Renal pelvis (tissue), 1 donor: ENCODE measurements at regions not wholly inside any gene's neighbourhood (a gene's known extent, or its start where the extent isn't known, plus 50 kb on each side); places are given as distances from the start of the nearest gene placed in this dataset.
A peak's percentile ranks its signal among the peaks of the same experiment; 100 is the strongest.
"Not testable (repeated sequence)": the region's sequence is repeated elsewhere in the genome, so short reads cannot be mapped to it uniquely, and the experiment has no call there.

Experiments used
- DNase-seq: peaks from one replicate; pipeline ENCODE4 v3.0.0-alpha.2; 2013

DNA sequence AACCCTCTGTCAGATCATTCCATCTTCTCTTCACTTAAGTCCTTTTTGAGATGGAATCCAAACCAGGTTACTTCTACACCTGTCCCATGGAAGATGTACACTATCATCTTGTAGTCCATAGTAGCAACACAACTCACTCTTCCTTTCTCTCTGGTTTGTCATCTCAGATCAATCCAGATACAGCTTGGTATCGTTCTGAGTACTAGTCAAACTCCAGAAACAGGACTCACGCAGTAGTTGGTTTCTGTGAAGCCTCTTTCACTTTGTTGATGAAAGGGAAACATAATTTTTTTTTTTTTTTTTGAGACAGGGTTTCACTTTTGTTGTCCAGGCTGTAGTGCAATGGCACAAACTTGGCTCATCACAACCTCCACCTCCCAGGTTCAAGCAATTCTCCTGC, 484.0 kb downstream of the PRDM9 start:
- DNase-seq: no peak

GRCh38 chr5:23994581-23995370, 487.4 kb downstream of the PRDM9 start:
- peak; percentile 8 for DNase-seq

DNA sequence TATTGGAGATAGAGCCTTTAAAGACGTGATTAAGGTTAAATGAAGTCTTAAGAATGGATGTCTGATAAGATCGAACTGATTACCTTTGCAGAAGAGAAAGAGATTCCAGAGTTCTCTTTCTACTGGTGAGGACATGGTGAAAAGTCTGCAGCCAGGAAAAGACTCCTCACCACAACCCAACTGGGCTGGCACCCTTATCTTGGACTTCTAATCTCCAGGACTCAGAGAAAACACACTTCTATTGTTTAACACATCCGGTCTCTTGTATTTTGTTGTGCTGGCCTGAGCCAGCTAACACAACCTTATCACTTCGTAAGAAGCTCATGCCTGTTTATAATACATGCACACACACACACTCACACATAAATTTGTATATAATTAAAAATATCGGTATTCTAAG, 489.1 kb downstream of the PRDM9 start:
- no peak for DNase-seq

DNA sequence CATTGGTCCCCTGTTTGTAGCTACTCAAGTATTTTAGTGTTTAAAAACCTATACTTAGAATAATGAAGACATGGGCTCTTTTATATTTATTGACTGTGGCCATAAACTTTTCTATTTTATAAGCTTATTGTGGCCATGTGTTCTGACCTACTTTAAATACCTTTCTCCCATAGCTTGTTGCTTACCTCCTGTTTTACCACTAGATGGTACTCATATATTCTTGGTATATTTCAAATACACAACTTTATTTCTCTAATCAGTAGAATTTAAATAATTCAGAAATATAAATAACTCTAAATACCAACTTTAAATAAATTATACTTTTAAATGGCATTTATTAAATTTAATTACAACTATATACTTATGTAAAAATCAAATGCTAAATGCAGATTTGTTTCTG, 498.0 kb downstream of the PRDM9 start:
- DNase-seq: no peak

GRCh38 chr5:24017710-24018109, 510.3 kb downstream of the PRDM9 start:
- DNase-seq: not testable (repeated sequence)

GRCh38 chr5:24026288-24026687, 518.9 kb downstream of the PRDM9 start:
- DNase-seq: no peak

DNA sequence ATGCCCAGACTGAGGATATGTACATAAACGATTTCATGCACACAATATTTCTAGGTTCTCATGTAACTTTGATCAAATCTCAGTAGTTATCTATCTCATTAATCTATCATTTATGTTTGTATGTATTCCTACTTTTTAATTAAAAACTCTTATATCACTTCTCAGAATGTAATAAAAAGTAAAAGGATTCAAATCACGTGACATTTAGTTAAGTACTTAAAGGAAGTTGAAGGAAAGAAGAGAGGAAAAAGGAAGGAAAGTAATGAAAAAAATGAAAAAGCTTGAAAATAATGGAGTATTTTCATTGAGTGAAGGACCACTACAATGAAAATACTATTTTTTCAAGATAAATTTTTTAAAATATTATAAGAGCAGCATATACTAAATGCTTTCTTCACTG, 535.3 kb downstream of the PRDM9 start:
- DNase-seq: no peak

- DNase-seq: no peak
Measured at GRCh38 chr5:24045046-24045445, 537.6 kb downstream of the PRDM9 start.

GRCh38 chr5:24053737-24054136, 546.3 kb downstream of the PRDM9 start:
- no peak for DNase-seq

DNA sequence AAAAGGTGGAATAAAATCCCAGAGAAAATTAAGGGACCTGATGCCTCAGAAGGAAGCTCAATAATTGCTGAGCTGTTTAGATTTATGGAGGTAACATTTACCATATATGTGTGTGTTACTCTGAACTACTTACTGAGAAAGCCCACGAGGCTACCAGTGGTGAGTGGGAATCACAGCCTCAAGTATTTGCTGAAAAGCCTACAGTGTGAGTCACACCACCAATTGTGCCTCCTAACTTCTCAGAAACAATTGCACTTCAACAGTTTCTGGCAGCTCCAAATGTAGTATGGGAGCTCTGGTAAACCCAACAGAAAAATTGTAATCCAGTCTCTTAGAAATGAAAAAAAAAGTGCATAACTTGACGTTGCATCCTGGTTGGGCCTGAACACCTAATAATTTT, 551.6 kb downstream of the PRDM9 start:
- no peak for DNase-seq

GRCh38 chr5:24059716-24060115, 552.3 kb downstream of the PRDM9 start:
- no peak for DNase-seq

GRCh38 chr5:24065779-24066178, 558.4 kb downstream of the PRDM9 start:
- no peak for DNase-seq

GRCh38 chr5:24067208-24067607, 559.8 kb downstream of the PRDM9 start:
- no peak for DNase-seq

DNA sequence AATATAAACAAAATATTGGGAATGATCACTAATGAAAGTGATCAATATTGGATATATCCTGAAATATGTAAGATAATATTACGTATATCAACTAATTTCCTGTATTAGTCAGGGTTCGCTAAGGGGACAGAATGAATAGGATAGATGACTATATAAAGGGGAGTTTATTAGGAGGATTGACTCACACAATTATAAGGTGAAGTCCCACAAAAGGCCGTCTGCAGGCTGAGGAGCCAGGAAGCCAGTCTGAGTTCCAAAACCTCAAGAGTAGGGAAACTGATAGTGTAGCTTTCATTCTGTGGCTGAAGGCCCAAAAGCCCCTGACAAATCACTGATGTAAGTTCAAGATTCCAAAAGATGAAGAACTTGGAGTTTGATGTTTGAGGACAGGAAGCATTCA, 561.1 kb downstream of the PRDM9 start:
- no peak for DNase-seq

DNA sequence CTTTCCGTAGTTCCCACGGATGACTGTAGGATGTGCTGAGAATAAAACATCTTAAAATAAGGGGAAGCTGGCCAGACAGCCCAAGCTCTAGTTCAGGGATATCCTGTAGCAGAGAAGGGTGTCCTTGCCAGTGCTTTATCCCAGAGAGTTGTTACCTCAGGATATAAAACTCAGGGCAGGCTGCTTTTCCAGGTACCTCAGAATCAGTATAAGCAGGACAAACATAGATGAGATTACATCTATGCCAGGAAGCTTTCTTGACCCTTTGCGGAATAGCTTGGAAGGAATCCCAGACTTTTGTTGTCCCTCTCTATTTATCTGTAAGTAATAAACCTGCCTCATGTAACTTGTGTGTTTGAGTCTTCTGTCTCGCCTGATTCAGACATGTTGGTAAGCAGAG, 565.7 kb downstream of the PRDM9 start:
- no peak for DNase-seq

DNA sequence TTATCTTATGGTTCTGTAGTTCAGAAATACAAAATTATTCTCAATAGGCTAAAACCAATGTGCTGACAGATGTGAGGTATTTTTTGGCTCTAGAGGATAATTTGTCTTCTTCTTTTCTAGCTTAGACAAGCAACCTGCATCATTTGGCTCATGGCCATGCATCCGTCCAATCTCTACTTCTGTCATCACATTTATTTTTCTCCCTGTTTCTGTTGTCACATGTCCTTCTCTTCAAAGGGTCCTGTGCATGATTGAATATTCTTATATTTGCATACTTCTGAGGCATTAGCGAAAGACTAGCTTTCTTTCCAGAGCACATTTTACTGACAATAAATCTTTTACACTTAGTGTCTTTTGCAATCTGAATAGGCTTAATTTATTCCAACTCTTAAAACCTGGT, 564.7 kb downstream of the CDH10 start:
- no peak for DNase-seq

DNA sequence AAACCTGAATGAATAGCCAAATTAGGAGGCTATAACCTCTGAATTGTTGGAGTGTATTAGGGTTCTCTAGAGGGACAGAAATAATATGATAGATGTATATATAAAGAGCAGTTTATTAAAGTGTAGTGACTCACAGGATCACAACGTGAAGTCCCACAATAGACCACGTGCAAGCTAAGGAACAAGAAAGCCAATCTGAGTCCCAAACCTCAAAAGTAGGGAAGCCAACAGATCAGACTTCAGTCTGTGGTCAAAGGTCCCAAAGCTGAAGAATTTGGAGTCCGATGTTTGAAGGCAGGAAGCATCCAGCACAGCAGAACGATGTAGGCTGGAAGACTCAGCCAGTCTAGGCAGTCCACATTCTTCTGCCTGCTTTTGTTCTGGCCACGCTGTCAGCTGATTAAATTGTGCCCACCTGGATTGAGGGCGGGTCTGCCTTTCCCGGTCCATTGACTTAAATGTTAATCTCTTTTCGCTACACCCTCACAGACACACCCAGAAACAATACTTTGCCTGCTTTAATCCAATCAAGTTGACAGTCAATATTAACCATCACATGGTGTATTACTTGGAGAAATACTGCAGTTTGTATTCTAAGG, 550.6 kb downstream of the CDH10 start:
- no peak for DNase-seq

- no peak for DNase-seq
Measured at GRCh38 chr5:24102010-24102409, 542.8 kb downstream of the CDH10 start.

DNA sequence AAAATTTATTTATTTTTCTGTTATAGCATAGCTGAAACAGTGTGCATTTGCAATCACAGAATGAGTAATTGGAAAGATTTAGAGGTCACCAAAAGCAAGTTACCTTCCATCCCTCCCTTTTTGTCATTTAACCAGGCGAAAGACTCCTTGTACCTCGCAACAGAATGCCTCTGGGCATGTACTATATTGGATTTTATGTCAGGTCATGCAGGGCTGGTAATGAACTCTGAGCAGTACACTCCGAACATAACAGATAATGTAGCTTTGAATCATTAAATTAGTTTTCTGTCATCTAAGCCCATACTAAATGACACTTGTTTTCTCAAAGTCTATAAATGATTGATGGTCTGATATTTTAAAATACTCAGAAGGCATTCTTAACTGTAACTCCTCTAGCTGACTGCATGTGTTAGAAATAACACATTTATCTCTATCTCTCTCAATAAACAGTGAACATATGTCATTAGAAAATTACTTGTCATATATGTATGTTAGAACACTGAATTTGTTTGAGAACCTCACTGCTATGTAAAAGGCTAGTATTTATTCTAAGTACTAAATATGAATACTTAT, 541.2 kb downstream of the CDH10 start:
- DNase-seq: no peak

GRCh38 chr5:24110004-24110615, 534.7 kb downstream of the CDH10 start:
- DNase-seq: no peak

DNA sequence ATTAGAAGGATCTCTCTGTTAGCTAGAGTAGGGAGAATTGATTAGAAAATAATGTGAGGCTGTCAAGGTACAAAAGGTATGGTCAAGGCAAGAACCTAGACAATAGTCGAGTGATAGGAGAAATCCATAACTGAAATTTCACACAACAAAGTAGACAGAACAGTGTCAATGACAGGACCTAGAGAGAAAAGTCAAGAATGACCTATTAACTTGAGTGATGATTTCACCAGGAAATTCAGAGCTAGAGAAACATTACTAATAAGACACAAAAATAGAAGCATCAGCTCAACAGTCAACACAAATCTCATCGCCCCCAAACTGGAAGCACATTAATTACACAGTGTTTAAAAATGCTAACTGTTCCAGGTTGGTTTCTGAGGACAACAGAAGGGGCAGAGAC, 532.4 kb downstream of the CDH10 start:
- no peak for DNase-seq

DNA sequence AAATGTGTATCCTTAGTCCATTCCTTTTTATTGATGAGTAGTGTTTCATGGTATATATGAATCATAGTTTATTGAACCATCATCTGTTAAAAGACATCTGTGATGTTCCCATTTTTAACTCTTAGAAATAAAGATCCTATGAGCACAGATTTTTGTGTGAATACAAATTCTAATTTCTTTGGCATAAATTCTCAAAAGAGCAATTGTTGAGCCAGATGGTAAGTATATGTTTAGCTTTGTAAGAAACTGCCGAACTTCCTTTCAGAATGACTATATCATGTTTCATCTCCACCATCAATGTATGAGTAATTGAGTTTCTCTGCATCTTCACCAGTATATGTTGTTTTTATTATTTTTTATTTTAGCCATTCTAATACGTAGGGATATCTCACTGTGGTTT, 526.4 kb downstream of the CDH10 start:
- no peak for DNase-seq

GRCh38 chr5:24135536-24135935, 509.2 kb downstream of the CDH10 start:
- DNase-seq: no peak
